GM18511 (cell line): ENCODE measurements at regions not wholly inside any gene's neighbourhood (a gene's known extent, or its start where the extent isn't known, plus 50 kb on each side); places are given as distances from the start of the nearest gene placed in this dataset.

Source experiments
- ATAC-seq: cut with Tn5 transposase; IDR thresholded peaks from one replicate; pipeline ENCODE4 v1.9.1; 2021; ENCODE audit warnings: mild to moderate bottlenecking, moderate library complexity; ENCODE audit not compliant: unreplicated experiment

DNA sequence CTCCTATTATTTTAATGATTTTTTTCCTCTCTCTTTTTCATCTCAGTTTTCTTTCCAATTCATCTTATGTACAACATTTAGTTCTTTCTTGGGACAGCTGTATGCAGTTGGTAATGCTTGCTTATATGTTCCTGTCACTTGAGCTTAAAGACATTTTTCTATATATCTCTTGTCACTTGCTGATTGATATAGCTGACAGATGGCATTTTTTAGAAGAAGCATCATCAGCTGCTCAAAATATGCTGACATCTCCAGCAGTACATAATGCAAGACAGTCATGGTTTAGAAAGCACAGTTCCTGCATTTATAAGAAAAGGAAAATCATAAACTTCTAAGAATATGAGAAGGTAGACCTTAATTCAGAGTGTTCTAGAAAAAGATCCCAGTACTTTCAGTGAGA lies 56.5 kb downstream of the DCAF8L1 start:
- no peak for ATAC-seq

DNA sequence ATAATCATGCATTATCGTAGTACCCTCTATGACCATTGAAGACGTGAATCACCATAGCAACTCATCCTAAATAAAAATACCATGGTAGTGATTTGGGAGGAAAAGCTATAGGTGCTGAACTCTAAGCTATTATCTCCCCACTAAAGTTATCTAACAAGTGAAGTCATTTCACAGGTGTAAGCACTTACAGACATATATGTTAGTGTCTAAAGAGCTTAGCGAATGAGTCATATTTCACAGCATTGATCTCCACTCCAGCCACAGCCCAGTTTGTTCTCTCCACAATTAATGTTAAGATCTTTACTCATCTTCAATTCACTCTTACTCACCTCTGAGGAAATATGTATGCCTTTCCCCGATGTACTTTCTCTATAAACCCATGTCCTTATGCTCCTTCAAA lies 57.0 kb downstream of the DCAF8L1 start:
- ATAC-seq = no peak

DNA sequence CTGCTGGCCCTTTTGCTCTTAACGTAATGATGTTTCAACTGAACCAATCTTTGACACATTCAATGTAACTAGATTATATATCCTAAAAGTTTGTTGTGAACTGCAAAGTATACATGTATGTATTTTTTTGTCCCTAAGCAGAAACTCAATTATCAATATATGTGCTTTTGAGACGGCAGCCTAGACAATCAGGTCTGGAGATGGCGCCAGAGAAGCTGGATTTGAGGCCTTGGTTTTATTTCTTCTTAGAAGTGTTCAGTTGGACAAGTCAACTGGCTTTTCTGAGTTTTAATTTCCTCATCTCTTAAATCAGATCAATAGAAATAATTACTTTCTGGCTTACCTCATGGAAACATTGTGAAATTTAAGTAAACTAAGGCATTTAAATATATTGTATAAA lies 62.5 kb downstream of the DCAF8L1 start:
- no peak for ATAC-seq

DNA sequence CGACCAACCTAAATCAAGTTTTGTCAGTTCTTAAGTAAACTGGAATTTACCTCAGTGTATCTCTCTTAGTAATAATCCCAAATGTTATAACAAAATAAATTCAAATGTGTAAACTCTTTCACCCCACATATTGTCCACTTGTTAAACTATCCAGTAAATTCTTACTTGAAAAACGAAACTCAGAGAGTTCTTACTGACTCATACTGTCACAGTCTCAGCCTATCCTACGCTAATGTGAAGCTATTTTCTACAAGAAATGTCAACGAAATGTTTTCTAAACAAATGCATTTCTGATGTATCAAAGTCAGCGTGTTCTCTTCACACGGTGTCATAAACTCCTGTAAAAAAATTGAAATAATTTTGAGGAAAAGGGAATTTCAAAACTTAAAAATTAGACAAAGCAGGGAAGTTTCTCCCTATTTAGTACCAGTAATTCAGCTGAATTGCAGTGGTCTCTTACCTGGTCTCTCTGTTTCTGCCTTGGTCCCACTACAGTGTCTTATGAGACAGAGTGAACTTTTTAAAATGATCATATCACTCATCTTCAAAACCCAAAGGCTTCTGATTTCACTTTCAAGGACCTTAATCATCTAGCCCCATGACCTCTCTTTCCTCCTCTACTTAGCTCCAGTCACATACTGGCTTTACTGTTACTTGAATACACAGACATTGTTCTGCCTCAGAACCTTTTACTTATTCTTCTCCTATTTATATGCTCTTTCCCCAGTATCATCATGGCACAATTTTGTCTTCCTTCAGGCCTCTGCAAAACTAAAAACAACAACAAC lies 63.3 kb downstream of the DCAF8L1 start:
- ATAC-seq = peak; percentile 42

DNA sequence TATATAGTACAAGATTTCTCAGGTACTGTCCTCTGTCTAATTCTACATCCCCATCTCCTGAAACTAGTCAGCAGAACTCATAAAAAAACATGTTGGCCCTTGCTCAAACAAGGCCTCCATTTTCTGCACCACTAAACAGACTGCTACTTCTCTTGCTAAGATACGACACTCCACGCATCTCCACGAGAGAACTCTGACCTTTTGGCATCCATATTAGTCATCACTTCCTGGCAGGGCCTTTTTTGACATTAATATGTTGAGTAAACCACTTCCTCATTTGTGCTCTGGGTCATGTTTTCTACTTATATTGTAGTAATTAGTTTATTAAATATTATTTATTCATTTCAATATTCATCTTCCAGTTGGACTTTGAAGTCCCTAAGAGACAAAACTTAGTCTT lies 65.6 kb downstream of the DCAF8L1 start:
- ATAC-seq = peak; percentile 77

DNA sequence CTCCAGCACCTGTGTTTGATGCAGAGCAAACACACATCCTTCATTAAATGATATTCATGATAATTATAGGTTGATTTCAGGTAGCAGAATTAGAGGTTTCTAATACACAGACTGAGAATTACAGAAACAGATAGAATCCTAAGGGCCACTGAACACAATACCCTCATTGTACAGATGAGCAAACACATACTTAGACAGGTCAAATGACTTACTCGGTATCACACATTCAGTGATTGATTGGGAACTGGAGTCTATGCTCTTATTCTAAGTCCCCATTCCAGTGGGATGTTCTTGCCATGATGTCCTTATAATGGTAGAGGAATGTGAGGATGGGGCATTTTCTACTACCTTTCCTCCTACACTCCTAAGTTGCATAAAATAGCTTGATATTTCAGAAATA lies 70.8 kb downstream of the DCAF8L1 start:
- ATAC-seq = no peak

DNA sequence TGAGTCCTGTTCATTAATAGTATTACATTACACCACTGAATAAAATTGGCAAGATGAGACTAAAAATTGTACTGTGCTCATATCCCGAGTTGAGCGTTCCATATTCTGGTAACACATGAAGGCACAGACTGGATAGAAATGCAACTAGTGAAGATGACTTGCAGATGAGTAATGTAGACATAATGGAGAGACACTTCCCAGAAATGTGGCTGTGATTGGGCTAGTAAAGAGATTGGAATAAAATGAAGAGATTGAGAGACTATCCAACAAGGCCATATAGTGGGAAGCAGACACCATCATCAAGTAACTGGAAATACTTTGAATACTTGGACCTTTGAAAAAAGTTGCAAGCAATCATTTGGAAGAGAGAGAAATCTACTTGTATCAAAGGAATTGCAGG lies 77.3 kb downstream of the DCAF8L1 start:
- no peak for ATAC-seq

DNA sequence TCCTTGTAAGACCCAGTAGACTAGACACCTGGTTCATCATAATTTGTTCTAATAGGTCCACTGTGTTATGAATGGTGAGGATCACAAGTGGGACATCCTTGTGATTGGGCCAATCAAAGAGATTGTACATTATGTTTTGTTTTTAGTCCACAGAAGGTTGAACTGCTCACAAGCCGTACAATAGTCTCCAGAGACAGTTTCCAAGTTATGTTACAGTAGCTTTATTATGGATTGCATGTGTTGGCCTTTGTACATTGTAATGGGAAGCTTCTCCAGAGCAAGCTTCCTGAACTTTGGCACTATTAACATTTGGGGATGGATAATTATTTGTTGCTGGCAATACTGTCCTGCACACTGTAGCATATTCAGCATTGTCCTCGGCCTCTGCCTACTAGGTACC lies 86.1 kb downstream of the MAGEB10 start:
- no peak for ATAC-seq

DNA sequence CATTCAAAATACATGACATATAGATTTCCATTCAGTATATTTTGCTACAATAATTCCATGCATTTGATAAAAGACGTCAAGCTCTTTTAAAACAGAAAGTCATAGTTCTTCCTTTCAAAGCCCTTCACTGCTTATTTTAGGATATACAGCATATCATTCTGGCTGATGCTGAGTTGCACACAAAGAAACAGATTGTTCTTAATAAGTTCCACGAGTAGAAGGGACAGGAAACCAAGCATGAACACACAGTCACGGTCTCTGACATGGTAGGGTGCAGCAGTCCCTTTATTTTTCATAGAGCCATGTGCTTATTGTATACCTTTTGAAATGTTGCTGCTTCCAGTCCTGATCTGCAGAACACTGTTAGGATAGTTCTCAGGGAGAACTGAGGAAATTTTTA lies 85.4 kb downstream of the MAGEB10 start:
- no peak for ATAC-seq

DNA sequence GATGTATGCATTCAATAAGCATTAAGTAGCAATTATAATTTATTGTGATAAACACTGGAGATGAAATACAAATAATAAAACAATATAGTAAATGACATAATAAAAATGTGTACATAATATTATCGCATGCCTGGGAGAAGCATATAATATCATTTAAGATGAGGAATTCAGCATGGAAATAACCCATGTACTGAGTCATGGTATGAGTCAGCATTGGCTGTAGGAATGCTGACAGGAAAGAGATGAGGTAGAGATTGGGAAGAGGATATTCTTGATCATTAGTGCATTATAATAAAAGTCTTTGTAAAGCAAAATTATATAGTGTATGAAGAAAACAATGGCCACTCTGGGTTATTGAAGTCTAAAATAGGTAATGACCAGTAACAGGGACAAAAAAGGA lies 82.8 kb downstream of the MAGEB10 start:
- ATAC-seq = no peak

DNA sequence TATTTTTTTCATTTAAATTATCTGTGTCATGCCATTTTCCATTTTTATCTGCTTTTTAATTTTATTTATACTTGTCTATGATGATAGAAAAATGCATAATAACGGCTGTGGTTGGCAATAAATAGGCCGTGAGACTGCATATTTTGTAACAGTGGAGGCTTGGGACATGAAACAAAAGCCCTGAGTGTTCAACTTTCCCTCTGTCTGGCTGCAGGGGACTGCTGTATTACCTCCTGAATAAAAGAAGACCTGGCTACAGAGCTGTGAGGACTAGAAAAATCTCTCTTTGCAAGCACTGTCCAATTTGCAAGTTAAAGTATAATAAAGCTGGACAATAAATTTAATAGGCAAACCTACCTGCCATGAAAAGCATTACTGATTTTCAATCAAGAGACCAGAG lies 82.1 kb downstream of the MAGEB10 start:
- no peak for ATAC-seq

DNA sequence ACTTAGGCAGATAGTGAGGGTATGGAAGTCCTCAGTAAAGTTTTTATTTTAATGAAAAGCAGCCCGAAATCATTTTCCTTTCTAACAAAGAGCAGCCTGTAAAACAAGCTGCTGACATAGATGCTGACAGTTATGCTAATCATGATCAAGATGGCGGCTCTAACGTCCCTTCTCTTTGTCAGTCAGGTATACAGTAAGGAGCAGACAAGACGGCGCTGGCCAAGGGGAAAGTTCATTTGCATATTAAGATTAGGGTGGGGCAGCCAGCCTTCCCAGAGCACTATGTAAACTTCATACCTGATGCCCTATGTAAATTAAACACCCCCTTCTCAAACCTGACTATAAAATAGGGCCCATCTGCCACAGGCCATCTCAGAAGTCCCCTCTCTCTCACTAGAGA lies 76.9 kb downstream of the MAGEB10 start:
- no peak for ATAC-seq

DNA sequence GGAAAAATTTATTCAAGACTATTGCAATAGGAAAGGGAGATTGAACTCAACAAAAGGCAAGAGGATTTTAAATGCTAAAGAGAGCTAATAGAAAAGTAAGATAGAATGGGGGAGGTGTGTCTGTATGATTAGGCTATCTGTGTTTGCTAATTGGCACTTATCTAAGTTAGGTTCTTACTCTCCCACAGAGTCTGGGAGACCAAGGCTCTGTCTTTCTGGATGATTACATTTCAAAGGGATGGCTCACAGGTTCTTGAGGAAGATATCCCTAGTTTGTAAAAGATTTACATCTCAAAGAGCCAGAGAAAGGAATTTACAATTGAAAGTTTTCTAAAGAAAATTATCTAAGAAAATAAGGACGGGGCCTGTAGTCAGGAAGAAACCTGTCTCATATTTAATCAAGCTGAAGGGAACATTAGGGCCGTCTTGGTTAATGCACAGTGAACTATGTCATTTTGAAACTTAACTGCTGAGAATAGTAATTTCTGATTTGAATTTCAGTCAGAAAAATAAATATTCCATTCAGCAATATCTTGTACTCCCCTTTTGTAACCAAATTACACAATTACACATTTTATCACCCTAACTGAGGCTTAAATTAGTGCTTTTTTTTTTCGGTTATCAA lies 75.8 kb downstream of the MAGEB10 start:
- no peak for ATAC-seq

DNA sequence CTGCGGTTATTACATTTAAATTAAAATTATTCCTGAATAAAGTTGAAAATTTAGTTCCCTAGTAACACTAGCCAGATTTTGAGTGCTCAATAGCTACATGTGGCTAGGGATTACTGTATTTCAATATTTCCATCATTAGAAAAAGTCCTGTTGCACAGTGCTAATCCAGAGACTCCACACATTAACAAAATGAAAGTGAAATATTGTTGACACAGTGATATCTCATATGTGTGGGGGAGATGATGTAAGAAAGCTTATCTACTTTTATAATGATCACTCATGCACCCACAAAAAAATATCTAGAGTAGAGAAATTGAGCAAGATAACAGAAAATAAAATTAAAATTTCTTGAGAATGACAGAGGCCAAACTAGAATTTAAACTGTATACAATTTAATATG lies 74.9 kb downstream of the MAGEB10 start:
- no peak for ATAC-seq

DNA sequence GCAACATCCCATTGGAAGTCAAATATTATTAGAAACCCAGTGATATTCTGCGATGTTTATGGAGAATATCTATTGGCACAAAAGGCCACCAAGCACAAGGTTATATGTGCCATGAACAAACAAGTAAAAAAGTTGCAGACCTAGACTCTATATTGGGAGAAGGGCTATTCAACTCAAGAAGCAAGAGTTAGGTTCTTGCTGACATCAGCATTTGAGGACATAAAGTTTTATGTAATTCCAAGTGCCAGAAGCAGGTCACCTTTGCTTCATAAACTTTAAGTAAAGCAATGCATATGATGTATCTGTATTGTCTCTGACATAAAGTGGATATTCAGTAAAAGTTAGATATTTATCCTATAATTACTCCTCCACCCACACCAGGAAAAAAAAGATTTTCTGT lies 71.1 kb downstream of the MAGEB10 start:
- no peak for ATAC-seq
